Thoracic aorta (tissue), 2 donors: ENCODE measurements at regions not wholly inside any gene's neighbourhood (a gene's known extent, or its start where the extent isn't known, plus 50 kb on each side); places are given as distances from the start of the nearest gene placed in this dataset.

Experiments
- ATAC-seq: fragments of 150-250 bp; one replicate; pipeline ENCODE4 v1.8.0; 2017; ENCODE audit warnings: low read depth; ENCODE audit not compliant: insufficient number of reproducible peaks, low FRiP score
- DNase-seq: peaks from one replicate; pipeline ENCODE4 v3.0.0-alpha.2; 2020; ENCODE audit warnings: low spot score
- H3K27ac ChIP-seq, 2 donors: fragments of 200-600 bp; sonication (generic); 1 replicate in 1 of 2; 2 replicates in 1 of 2; pipeline ENCODE4 v1.5.1; 2016; ENCODE audit warnings: mild to moderate bottlenecking in 2 of 2, moderate library complexity in 2 of 2
- H3K27me3 ChIP-seq: fragments of 200-600 bp; sonication (generic); replicated peaks from 2 replicates; pipeline ENCODE4 v1.6.0; 2016; ENCODE audit warnings: mild to moderate bottlenecking; ENCODE audit not compliant: insufficient read depth
- H3K36me3 ChIP-seq: fragments of 200-600 bp; sonication (generic); one replicate; pipeline ENCODE4 v1.5.1; 2016
- H3K4me1 ChIP-seq, 2 donors: fragments of 200-600 bp; sonication (generic); 1 replicate in 1 of 2; 2 replicates in 1 of 2; pipeline versions ENCODE4 v1.5.1 to v1.6.0; 2016; ENCODE audit warnings: low read depth in 2 of 2, mild to moderate bottlenecking in 1 of 2; ENCODE audit not compliant: control insufficient read depth in 1 of 2
- H3K4me3 ChIP-seq: fragments of 200-600 bp; sonication (generic); 2 replicates; pipeline ENCODE4 v1.5.1; 2016; ENCODE audit warnings: mild to moderate bottlenecking
- H3K9me3 ChIP-seq: fragments of 200-600 bp; sonication (generic); 2 replicates; pipeline ENCODE4 v1.5.1; 2016
- TF ChIP-seq, protein P1 (sequence below): fragments of 200-600 bp; sonication (generic); IDR thresholded peaks from one replicate; pipeline ENCODE4 v1.5.1; 2019; ENCODE audit warnings: antibody characterized with exemption

GRCh38 chr6:130525408-130525807, 159.6 kb downstream of the TMEM200A start:
- H3K4me3 ChIP-seq, result no peak overlapping the region
- H3K27me3 ChIP-seq, result no peaks in the 10 kb centered on the region
- TF ChIP-seq, protein P1, sequence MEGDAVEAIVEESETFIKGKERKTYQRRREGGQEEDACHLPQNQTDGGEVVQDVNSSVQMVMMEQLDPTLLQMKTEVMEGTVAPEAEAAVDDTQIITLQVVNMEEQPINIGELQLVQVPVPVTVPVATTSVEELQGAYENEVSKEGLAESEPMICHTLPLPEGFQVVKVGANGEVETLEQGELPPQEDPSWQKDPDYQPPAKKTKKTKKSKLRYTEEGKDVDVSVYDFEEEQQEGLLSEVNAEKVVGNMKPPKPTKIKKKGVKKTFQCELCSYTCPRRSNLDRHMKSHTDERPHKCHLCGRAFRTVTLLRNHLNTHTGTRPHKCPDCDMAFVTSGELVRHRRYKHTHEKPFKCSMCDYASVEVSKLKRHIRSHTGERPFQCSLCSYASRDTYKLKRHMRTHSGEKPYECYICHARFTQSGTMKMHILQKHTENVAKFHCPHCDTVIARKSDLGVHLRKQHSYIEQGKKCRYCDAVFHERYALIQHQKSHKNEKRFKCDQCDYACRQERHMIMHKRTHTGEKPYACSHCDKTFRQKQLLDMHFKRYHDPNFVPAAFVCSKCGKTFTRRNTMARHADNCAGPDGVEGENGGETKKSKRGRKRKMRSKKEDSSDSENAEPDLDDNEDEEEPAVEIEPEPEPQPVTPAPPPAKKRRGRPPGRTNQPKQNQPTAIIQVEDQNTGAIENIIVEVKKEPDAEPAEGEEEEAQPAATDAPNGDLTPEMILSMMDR, result no peak
- H3K4me1 ChIP-seq, result no peaks in the 10 kb centered on the region
- ATAC-seq (no peak), DNase-seq (no peak)
- no peak overlapping the region for H3K27ac ChIP-seq
- no peaks in the 10 kb centered on the region for H3K36me3 ChIP-seq
- no peaks in the 10 kb centered on the region for H3K9me3 ChIP-seq

DNA sequence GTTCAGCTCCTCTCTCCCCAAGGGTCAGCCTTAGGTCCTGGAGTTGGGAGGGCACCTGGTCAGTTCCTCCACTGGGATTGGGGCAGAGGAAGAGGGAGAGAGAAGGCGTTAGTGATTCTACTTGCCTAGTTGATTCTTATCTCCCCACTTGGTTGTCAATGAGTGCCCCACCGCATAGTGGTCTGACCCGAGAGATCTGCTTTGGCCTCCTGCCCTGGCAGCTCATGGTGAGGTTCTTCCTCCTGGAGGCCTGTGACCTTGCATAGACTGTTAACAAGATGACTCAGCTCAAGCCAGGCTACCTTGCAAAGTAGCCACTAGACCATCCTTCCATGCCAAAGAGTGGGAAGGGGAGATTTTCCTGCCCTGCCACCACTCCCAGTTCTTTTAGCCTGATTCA, 160.6 kb downstream of the TMEM200A start:
- TF ChIP-seq, protein P1, result no peak
- ATAC-seq (no peak), DNase-seq (no peak)
- no peaks in the 10 kb centered on the region for H3K4me1 ChIP-seq
- no peak overlapping the region for H3K4me3 ChIP-seq
- no peaks in the 10 kb centered on the region for H3K9me3 ChIP-seq
- no peaks in the 10 kb centered on the region for H3K27me3 ChIP-seq
- H3K27ac ChIP-seq, result no peak overlapping the region
- no peaks in the 10 kb centered on the region for H3K36me3 ChIP-seq

DNA sequence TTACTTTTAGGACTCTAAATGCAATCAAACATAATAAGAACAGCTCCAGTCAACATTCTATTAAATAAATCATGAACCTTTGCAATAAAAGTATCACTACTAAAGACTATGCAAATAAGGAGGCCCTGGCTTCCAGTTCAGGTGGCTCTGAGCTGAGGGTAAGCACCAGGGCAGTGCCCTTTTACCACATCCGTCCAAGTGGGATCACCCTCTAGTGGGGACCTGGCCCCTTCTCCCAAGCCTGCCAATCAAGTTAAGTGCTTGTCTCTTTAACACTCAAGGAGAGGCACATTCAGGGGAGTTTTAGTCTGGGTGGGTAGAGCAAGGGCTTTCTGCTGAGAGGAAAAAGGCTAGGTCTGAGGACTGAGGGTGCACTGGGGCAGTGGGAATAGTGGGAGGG, 161.4 kb downstream of the TMEM200A start:
- H3K27ac ChIP-seq, result no peak overlapping the region
- TF ChIP-seq, protein P1, result no peak
- H3K27me3 ChIP-seq, result no peaks in the 10 kb centered on the region
- ATAC-seq, result no peak
- no peaks in the 10 kb centered on the region for H3K9me3 ChIP-seq
- DNase-seq, result no peak
- no peak overlapping the region for H3K4me3 ChIP-seq
- no peaks in the 10 kb centered on the region for H3K4me1 ChIP-seq
- H3K36me3 ChIP-seq, result no peaks in the 10 kb centered on the region

GRCh38 chr6:130529569-130530149, 163.8 kb downstream of the TMEM200A start:
- ATAC-seq, result no peak
- no peaks in the 10 kb centered on the region for H3K27me3 ChIP-seq
- DNase-seq, result no peak

GRCh38 chr6:130534627-130535026, 168.8 kb downstream of the TMEM200A start:
- no peak overlapping the region for H3K27ac ChIP-seq
- H3K4me3 ChIP-seq, result no peak overlapping the region
- DNase-seq (no peak), ATAC-seq (no peak)
- no peaks in the 10 kb centered on the region for H3K4me1 ChIP-seq
- TF ChIP-seq, protein P1, result no peak
- H3K27me3 ChIP-seq, result no peaks in the 10 kb centered on the region
- no peaks in the 10 kb centered on the region for H3K36me3 ChIP-seq
- H3K9me3 ChIP-seq, result no peaks in the 10 kb centered on the region

More at GRCh38 chr6:130529569-130530149, 163.8 kb downstream of the TMEM200A start:
- no peak overlapping the region for H3K27ac ChIP-seq
- TF ChIP-seq, protein P1, result no peak
- no peaks in the 10 kb centered on the region for H3K4me1 ChIP-seq
- H3K4me3 ChIP-seq, result no peak overlapping the region
- no peaks in the 10 kb centered on the region for H3K36me3 ChIP-seq
- H3K9me3 ChIP-seq, result no peaks in the 10 kb centered on the region
